Chondrocyte (in vitro differentiated cells): ENCODE measurements at regions not wholly inside any gene's neighbourhood (a gene's known extent, or its start where the extent isn't known, plus 50 kb on each side); places are given as distances from the start of the nearest gene placed in this dataset.

Experiments
- DNase-seq: peaks from one replicate; pipeline ENCODE4 v3.0.0; 2021; ENCODE audit warnings: mixed read lengths, low spot score
- H3K27ac Mint-ChIP-seq: one replicate; pipeline ENCODE4 v1.8.0; 2021; ENCODE audit warnings: mild to moderate bottlenecking, moderate library complexity, mixed read lengths; ENCODE audit not compliant: unreplicated experiment
- H3K27me3 Mint-ChIP-seq: 2 replicates; pipeline ENCODE4 v1.8.0; 2021; ENCODE audit warnings: low read depth, mixed read lengths
- H3K36me3 Mint-ChIP-seq: 2 replicates; pipeline ENCODE4 v1.8.0; 2021; ENCODE audit warnings: low read depth, mixed read lengths
- H3K4me1 Mint-ChIP-seq: 2 replicates; pipeline ENCODE4 v1.8.0; 2021; ENCODE audit warnings: low read depth, mild to moderate bottlenecking, mixed read lengths
- H3K4me3 Mint-ChIP-seq: one replicate; pipeline ENCODE4 v1.8.0; 2021; ENCODE audit warnings: mild to moderate bottlenecking, moderate library complexity, mixed read lengths; ENCODE audit not compliant: unreplicated experiment
- H3K9me3 Mint-ChIP-seq: 2 replicates; pipeline ENCODE4 v1.8.0; 2021; ENCODE audit warnings: low read depth, mixed read lengths
- TF ChIP-seq, protein P1 (sequence below): fragments of 200-600 bp; sonication (generic); IDR thresholded peaks from 2 replicates; pipeline ENCODE4 v1.5.0; 2021; ENCODE audit warnings: antibody characterized with exemption, mild to moderate bottlenecking, moderate library complexity

GRCh38 chr4:148565801-148566200 is 123.6 kb upstream of the NR3C2 start:
- Mint-ChIP-seq H3K4me1 (no peaks in the 10 kb centered on the region), H3K36me3 (no peaks in the 10 kb centered on the region), H3K27ac (no peak overlapping the region), H3K9me3 (peaks cover 20% of the 10 kb centered on the region), H3K4me3 (no peak overlapping the region), H3K27me3 (no peaks in the 10 kb centered on the region)
- TF ChIP-seq, protein P1, sequence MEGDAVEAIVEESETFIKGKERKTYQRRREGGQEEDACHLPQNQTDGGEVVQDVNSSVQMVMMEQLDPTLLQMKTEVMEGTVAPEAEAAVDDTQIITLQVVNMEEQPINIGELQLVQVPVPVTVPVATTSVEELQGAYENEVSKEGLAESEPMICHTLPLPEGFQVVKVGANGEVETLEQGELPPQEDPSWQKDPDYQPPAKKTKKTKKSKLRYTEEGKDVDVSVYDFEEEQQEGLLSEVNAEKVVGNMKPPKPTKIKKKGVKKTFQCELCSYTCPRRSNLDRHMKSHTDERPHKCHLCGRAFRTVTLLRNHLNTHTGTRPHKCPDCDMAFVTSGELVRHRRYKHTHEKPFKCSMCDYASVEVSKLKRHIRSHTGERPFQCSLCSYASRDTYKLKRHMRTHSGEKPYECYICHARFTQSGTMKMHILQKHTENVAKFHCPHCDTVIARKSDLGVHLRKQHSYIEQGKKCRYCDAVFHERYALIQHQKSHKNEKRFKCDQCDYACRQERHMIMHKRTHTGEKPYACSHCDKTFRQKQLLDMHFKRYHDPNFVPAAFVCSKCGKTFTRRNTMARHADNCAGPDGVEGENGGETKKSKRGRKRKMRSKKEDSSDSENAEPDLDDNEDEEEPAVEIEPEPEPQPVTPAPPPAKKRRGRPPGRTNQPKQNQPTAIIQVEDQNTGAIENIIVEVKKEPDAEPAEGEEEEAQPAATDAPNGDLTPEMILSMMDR = no peak
- DNase-seq = no peak

DNA sequence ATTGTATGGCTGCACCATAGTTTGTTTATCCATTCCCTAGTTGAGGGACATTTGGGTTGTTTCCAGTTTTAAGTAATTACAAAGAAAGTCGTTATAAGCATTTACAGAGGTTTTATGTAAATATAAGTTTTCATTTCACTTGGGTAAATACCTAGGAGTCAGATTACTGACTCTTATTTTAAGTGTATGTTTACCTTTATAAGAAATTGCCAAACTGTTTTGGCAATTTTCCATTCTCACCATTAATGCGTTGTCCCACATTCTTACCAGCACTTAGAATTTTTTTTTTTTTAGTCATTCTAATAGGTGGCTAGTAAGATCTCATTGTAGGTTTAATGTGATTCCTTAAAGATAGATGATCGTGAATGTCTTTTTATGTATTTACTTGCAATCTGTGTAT is 121.5 kb upstream of the NR3C2 start:
- Mint-ChIP-seq H3K4me1 (no peaks in the 10 kb centered on the region), H3K36me3 (no peaks in the 10 kb centered on the region)

DNA sequence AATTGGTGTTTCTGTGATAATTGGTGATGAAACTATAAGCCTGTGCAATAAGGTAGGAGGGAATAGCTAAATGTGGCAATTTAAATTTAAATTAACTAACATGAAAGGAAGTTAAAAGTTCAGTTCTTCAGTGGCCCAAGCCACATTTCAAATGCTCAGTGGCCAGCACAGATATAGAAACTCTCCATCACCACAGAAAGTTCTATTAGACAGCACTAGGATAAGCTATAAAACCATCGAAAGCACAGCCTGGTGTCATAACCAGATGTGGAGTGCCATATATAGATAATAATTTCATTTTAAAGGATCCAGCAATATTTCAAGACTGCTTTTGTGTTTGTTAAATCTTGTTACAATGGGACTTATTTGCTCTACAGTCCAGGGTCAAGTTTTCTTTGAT is 119.3 kb upstream of the NR3C2 start:
- Mint-ChIP-seq H3K4me1 (no peaks in the 10 kb centered on the region), H3K27me3 (no peaks in the 10 kb centered on the region), H3K4me3 (no peak overlapping the region), H3K9me3 (no peaks in the 10 kb centered on the region), H3K27ac (no peak overlapping the region), H3K36me3 (no peaks in the 10 kb centered on the region)
- TF ChIP-seq, protein P1 = no peak
- no peak for DNase-seq

More for the DNA sequence above, 121.5 kb upstream of the NR3C2 start:
- Mint-ChIP-seq H3K9me3 (peaks cover 4% of the 10 kb centered on the region), H3K4me3 (no peak overlapping the region), H3K27me3 (no peaks in the 10 kb centered on the region), H3K27ac (no peak overlapping the region)
- DNase-seq = no peak
- TF ChIP-seq, protein P1 = no peak

DNA sequence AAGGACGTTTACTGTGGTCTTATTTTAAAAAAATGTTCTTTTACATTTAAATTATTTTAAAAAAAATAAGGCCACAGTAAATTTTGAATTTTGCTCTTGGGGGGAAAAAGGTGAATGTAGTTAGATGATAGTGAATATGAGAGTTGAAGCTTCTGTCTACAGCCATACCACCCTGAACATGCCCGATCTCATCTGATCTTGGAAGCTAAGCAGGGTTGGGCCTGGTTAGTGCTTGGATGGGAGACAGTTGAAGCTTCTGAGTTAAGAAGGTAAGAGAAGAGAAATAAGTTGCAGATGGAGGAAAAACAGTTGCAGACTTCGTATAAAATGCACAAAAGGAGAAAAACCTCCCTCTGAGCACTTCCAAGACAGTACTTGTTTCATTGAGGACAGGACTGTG is 115.6 kb upstream of the NR3C2 start:
- Mint-ChIP-seq H3K36me3 (no peaks in the 10 kb centered on the region), H3K4me3 (no peak overlapping the region), H3K4me1 (no peaks in the 10 kb centered on the region), H3K9me3 (no peaks in the 10 kb centered on the region), H3K27me3 (no peaks in the 10 kb centered on the region), H3K27ac (no peak overlapping the region)
- no peak for DNase-seq
- TF ChIP-seq, protein P1 = no peak

DNA sequence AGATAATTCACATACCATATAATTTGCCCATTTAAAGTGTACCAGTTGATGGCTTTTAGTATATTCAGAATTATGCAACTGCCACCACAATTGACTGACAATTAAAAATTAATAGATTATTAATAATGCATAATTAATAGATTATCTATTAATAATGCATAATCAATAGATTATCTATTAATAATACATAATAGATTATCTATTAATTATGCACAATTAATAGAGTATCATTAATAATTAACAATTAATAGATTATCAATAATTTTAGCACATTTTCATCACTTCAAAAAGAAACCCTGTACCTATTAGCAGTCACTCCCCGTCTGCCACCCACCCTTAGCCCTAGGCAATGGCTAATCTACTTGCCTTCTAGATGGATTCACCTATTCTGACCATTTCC is 108.6 kb upstream of the NR3C2 start:
- no peaks in the 10 kb centered on the region for H3K9me3 Mint-ChIP-seq

More for the DNA sequence above, 108.6 kb upstream of the NR3C2 start:
- Mint-ChIP-seq H3K4me1 (no peaks in the 10 kb centered on the region), H3K27ac (no peak overlapping the region), H3K36me3 (no peaks in the 10 kb centered on the region), H3K27me3 (peaks cover 8% of the 10 kb centered on the region), H3K4me3 (no peak overlapping the region)
- no peak for DNase-seq
- TF ChIP-seq, protein P1 = no peak
